Activated CD4-positive, CD25-positive, alpha-beta regulatory T cell treated with anti-CD3 and anti-CD28 coated beads, Interleukin-2, amount 50 U/mL, for 16 hours (primary cell): ENCODE measurements at regions not wholly inside any gene's neighbourhood (a gene's known extent, or its start where the extent isn't known, plus 50 kb on each side); places are given as distances from the start of the nearest gene placed in this dataset.

Source experiments
- DNase-seq: peaks from one replicate; pipeline ENCODE4 v3.0.0-alpha.2; 2020; ENCODE audit warnings: low read depth, low spot score

DNA sequence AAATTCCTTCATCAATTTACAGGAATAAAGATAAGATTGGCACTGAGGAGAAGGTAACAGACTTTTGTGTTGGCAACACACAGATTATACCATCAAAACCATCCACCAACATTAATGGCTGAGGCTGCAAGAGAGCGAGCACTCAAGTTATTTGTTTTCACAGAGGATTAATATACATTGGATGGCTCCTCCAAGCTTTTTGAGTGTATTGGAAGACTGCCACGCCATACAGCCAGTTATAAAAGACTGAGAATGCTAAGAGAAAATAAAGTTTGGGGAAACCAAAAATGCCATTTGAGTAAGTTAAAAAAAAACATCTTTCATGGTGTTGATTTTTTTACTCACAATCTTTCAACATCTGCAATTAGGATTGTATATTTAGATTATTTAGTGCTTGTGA, 973.8 kb upstream of the SLC35B3 start:
- no peak for DNase-seq

DNA sequence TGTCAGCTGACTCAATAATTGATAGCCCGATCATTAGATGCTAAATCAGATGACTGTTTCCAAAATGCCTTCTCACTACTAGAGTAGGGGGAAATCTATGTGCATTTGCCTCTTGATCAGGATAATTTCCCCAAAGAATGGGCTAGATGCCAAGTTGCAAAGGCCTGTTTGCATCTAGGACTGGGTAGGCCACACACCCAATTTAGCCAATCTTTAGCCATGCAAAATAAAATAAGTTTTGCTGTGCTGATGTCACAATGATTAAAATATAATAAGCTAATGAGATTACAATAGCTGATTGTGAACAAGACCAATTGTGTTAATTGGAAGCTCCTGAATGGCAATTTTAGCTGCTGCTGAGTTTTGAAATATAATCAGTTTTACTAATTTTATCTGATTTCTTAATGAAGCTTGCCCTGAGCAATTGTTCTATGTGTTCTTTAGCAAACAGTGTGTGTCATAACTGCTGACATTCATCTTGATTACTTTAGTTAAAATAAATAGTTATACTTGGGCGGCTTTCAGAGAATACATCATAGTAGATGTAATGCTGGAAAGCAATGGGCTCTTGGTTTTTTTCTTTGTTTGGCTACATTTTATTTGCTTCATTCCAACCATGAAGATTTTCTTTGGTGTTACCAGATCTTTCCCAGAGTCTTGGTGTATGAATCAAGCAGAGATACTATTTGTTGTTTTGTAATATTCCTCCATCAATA, 973.2 kb upstream of the SLC35B3 start:
- no peak for DNase-seq

DNA sequence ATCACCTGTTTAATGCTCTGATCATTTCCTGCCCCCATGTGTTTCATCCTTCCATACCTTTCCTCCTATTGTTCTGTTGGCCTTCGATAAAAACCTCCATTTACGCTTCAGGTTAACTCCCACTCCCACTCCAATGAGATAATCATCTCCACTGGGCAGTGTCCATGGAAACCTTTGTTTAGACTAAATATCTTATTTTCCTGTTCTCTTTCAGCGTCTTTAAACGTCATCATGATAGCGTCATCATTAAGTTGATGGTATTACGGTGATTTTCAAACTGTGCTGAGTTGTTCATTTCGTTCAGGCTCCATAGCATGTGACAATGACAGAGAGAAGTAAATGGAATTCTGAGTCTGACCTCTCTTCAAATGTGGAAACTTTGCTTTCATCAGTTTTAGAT, 970.5 kb upstream of the SLC35B3 start:
- no peak for DNase-seq

DNA sequence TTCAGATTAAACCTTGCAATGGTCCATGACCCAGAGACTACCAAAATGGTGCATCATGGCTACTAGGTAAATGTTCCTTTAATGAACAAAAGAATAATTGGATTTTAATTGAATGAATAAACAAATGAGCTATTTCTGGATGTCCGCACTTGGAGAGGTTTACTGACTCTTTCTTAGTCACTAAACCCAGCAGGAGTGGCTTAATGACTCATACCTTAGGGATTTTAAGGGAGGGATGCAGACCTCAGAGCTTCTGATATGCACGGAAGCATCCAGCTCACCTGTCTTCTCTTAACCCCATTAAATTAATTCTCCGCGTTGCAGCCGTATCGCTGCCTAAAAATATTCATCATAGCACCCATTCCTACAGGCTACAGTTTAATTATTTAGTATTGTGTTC, 970.0 kb upstream of the SLC35B3 start:
- DNase-seq: no peak

DNA sequence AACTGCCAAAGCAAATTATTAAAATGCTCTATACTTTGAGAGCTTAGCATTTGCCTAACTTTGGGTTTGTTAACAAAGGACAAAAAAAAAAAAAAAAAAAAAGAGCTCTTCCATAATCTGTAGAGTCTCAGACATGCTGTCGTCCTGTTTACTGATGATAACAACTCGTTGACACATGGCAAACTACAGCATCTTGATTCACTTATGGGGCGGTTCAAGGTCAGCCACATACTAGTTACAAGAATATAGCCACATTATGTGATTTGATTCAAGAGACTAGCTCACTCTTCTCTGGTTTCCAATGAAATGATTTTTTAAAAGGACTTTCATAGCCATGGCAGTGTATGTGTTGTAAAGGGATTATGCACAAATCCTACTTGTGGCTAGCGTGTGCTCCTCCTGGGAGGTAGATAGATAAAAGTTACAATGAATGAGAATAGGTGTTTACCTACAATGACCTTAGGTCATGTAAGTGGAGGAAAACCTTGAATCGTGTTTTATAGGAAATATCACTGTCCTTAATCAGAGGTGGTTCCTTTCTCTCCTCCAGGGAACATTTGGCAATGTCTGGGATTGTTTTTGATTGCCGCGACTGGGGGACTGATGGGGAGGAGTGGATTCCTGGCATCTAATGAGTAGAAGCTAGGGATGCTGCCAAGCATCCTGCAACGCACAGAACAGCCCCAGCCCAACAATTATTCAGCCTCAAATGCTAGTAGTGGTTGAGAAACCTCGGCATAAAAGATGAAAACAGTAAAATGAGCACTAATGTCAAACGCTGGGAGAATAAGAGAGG, 969.2 kb upstream of the SLC35B3 start:
- no peak for DNase-seq

DNA sequence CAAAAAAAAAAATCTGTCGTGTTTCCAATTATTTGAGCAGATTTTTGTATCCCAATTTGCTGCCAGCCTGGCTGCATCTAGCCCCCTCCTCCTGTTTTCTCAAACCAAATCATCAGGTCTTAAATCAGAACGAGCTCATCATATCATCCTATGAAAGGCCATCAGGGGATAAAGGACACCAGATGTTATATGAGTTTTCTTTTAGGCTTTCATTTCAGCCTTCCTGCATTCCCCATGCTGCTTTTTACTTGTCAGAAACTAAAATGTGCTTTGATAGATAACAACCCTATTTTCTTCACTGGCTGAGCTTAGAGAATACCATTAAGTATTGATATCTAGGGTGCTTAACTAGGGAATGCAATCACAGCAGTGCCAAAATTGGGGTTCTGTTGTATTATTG, 968.4 kb upstream of the SLC35B3 start:
- no peak for DNase-seq

DNA sequence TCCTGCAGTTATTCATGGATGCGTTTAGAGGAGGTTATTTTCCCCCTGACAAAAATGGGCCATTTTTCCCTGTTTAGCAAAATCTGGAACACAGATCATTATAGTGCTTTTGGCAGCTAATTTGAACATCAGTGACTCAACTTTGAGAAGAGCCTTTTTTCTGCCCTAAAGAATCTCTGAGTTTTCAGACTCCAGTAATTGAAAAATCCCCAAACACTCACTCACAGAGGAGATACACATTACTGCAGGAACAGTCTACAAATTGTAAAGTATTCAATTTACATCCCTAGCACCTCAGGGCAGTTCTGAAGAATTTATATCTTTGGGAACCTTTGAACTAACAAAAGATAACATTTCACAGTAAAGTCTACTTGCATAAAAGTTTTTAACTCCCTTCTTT, 966.6 kb upstream of the SLC35B3 start:
- DNase-seq: no peak

GRCh38 chr6:9399916-9400315, 964.6 kb upstream of the SLC35B3 start:
- DNase-seq: no peak

- DNase-seq: no peak
Observed at GRCh38 chr6:9398767-9399373, 963.5 kb upstream of the SLC35B3 start.

DNA sequence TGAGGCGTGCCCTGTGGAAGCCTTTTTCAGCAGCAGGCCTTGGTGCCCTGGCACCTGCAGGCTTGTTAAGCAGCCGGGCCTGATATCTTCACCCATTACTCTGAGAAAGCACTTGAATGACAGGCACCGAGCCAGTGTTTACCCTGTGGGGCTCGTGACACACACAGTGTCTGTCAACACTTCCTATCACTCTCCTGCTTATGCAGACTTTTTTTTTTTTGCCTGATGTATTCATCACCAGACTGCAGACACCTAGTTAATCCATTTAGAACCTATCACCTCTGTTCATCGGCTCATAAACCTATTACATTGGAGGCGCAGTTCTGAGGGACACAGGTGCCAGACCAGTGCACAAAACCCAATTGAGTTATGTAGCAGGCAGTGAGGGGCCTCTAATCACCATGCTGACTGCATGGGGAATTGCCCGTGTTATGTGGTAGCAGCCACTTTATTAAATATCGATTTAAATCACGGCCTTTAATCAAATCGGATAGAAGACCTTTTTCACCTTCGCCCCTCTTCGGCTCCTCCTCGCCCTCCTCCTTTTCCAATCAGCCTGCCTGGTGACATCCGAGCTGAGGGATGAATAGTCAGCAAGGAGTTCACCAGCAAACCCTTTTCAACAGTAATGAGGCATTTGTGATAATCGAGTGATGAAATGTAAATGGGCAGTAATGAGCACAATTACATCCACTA, 962.9 kb upstream of the SLC35B3 start:
- no peak for DNase-seq

GRCh38 chr6:9388596-9388995, 953.3 kb upstream of the SLC35B3 start:
- DNase-seq: no peak

- no peak for DNase-seq
Observed at GRCh38 chr6:9380568-9380967, 945.2 kb upstream of the SLC35B3 start.

- DNase-seq: no peak
Observed at GRCh38 chr6:9373308-9373707, 938.0 kb upstream of the SLC35B3 start.

DNA sequence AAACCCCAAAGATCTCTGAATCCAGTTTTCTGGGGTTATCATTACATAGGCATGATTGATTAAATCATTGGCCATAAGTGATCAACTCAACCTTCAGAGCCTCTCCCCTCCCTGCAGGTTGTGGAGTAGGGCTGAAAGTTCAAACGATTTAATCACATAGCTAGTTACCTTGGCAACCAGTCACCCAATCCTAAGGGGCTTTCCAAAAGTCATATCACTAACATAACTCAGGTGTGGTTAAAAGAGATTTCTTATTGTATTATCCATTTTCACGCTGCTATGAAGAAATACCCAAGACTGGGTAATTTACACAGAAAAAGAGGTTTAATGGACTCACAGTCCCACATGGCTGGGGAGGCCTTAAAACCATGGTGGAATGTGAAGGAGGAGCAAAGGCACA, 935.1 kb upstream of the SLC35B3 start:
- DNase-seq: no peak

- no peak for DNase-seq
Observed at GRCh38 chr6:9365378-9365777, 930.0 kb upstream of the SLC35B3 start.

DNA sequence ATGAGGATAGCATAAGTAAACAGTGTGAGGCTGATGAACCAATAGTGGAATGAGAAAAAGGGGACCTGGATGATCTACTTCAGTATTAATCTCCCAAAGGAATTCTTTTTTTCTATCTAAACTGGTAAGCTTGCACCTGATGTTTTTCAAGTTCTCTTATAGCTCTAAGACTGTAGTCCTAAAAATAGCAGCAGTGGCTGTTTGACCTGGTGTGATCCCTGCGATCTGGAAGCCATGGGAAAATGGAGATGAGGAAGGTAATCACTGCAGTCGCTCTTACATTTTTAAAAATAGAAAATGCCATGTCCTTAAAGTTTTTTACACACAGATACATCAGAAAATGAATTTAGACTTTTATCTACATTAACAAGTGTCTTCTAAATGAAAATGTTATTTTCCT, 926.4 kb upstream of the SLC35B3 start:
- DNase-seq: no peak

DNA sequence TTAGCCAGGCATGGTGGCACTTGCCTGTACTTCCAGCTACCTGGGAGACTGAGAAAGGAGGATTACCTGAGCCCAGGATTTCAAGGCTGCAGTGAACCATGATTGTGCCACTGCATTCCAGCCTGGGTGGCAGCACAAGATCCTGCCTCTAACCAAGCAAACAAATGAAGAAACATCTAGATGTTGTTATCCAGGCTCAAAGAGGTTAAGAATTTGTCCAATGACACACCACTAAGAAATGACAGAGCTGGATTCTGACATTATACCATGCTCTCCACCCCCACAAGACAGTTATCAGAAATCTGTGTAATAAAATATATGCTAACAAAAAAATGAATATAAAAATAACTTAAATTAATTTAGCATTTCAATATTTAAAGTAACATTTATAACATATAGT, 925.5 kb upstream of the SLC35B3 start:
- DNase-seq: no peak

DNA sequence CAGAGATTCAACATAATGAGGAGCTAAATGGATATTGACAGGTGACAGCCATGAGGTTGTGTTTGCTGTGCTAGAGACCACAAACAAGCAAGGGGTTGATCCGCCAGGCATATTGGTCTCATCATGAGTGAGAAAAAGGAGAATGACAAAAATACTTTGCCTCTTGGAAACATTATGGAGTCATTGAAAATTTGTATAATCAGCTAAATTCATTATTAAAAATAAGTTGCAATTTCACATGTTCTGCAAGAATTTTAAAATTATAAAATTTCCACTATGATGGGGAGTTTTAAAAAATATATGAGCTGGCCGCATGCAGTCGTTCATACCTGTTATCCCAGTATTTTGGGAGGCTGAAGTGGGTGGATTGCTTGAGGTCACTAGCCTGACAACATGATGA, 912.3 kb upstream of the SLC35B3 start:
- DNase-seq: no peak

- DNase-seq: no peak
Observed at GRCh38 chr6:9346923-9347322, 911.6 kb upstream of the SLC35B3 start.

- DNase-seq: no peak
Observed at GRCh38 chr6:9335431-9335830, 900.1 kb upstream of the SLC35B3 start.

DNA sequence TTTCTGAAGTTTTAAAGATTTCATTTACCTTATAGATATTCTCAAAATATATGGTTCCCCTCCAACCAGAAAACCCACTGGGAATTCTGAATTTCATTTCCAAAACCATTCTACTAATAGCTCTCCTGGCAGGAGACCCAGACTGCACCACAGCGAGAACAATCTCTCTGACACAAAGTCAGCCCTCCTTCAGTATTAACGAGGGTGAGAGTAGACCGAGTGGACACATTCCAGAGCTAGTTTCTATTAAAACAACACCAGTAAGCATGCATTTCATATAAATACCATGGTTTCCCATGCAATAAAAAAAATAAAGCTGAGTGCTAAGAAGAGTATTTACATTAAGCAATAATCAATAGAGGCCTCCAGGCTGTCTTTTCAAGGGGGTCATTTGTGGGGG, 899.6 kb upstream of the SLC35B3 start:
- DNase-seq: no peak

GRCh38 chr6:9332241-9332780, 897.0 kb upstream of the SLC35B3 start:
- DNase-seq: no peak
